Breast epithelium (tissue), 4 donors: ENCODE measurements at regions not wholly inside any gene's neighbourhood (a gene's known extent, or its start where the extent isn't known, plus 50 kb on each side); places are given as distances from the start of the nearest gene placed in this dataset.

ENCODE experiments used
- DNase-seq, 2 donors: peaks; one replicate each; pipeline ENCODE4 v3.0.0-alpha.2; 2019; ENCODE audit warnings: low spot score in 2 of 2
- H3K27ac ChIP-seq, 2 donors: fragments of 200-600 bp; sonication (generic) in 1 of 2; one replicate each; pipeline ENCODE4 v1.5.1; 2016 to 2019; ENCODE audit warnings: mild to moderate bottlenecking in 1 of 2
- H3K27me3 ChIP-seq, 2 donors: fragments of 200-600 bp; sonication (generic) in 1 of 2; one replicate each; pipeline versions ENCODE4 v1.5.1 to v1.6.0; 2017 to 2019; ENCODE audit warnings: control low read depth in 1 of 2, mild to moderate bottlenecking in 1 of 2
- H3K36me3 ChIP-seq: fragments of 200-600 bp; one replicate; pipeline ENCODE4 v1.5.1; 2019
- H3K4me1 ChIP-seq, 2 donors: fragments of 200-600 bp; sonication (generic); one replicate each; pipeline ENCODE4 v1.5.1; 2016 to 2019; ENCODE audit warnings: control low read depth in 1 of 2
- H3K4me3 ChIP-seq, 3 donors: fragments of 200-600 bp; sonication (generic); 1 replicate in 2 of 3; 2 replicates in 1 of 3; pipeline ENCODE4 v1.5.1; 2016 to 2019; ENCODE audit warnings: mild to moderate bottlenecking in 3 of 3, moderate library complexity in 2 of 3
- H3K9me3 ChIP-seq, 2 donors: fragments of 200-600 bp; sonication (generic) in 1 of 2; one replicate each; pipeline ENCODE4 v1.5.1; 2016 to 2019; ENCODE audit warnings: control low read depth in 1 of 2
- POLR2A ChIP-seq: fragments of 450-650 bp; IDR thresholded peaks from one replicate; pipeline ENCODE4 v1.6.1; 2016; ENCODE audit warnings: antibody characterized with exemption, mild to moderate bottlenecking, moderate library complexity
- POLR2AphosphoS5 ChIP-seq, 3 donors: sonication (generic); formaldehyde crosslinking; IDR thresholded peaks; one replicate each; pipeline ENCODE4 v1.6.1; 2017; ENCODE audit warnings: antibody characterized with exemption in 3 of 3
- intact Hi-C: fragments of 100-400 bp; cut with DNase I; formaldehyde crosslinking; loops from one replicate; pipeline ENCODE4 v1.15.1; 2023; ENCODE audit warnings: low total_unique reads
- TF ChIP-seq, protein P1 (sequence below), 3 donors: fragments of 450-650 bp; IDR thresholded peaks; one replicate each; pipeline ENCODE4 v1.5.1; 2016 to 2017; ENCODE audit warnings: antibody characterized with exemption in 3 of 3, mild to moderate bottlenecking in 3 of 3, moderate library complexity in 3 of 3

GRCh38 chr3:35523838-35524237 lies 115.5 kb upstream of the ARPP21 start:
- intact Hi-C loops: no loop called here
- no peak overlapping the region for H3K27ac ChIP-seq
- no peak for DNase-seq
- TF ChIP-seq POLR2AphosphoS5 (IDR thresholded peaks at IDR 0.05) (no peak), POLR2A (no peak)
- TF ChIP-seq, protein P1, sequence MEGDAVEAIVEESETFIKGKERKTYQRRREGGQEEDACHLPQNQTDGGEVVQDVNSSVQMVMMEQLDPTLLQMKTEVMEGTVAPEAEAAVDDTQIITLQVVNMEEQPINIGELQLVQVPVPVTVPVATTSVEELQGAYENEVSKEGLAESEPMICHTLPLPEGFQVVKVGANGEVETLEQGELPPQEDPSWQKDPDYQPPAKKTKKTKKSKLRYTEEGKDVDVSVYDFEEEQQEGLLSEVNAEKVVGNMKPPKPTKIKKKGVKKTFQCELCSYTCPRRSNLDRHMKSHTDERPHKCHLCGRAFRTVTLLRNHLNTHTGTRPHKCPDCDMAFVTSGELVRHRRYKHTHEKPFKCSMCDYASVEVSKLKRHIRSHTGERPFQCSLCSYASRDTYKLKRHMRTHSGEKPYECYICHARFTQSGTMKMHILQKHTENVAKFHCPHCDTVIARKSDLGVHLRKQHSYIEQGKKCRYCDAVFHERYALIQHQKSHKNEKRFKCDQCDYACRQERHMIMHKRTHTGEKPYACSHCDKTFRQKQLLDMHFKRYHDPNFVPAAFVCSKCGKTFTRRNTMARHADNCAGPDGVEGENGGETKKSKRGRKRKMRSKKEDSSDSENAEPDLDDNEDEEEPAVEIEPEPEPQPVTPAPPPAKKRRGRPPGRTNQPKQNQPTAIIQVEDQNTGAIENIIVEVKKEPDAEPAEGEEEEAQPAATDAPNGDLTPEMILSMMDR (IDR thresholded peaks at IDR 0.05): no peak
- no peaks in the 10 kb centered on the region for H3K36me3 ChIP-seq
- no peaks in the 10 kb centered on the region for H3K27me3 ChIP-seq
- no peaks in the 10 kb centered on the region for H3K4me1 ChIP-seq
- H3K4me3 ChIP-seq: no peak overlapping the region
- no peaks in the 10 kb centered on the region for H3K9me3 ChIP-seq

DNA sequence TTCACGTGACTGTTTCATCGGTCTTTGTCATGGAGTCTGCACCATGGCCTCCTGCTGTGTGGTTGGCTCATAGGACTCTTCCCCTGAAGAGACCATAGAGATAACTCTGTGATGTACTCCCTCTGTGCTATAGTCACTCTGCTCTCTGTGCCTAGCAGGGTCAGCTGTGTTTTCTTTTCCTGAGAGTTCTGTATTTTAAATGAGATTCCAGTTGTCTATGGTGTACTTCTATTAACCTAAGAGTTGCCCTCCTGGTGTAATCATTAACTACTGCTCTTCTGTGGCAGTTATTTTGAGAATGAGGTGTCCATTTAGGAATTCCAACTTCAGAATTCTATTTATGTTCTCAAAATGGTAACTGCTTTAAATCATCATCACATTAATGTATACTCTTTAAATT lies 114.5 kb upstream of the ARPP21 start:
- H3K9me3 ChIP-seq: no peaks in the 10 kb centered on the region
- TF ChIP-seq, protein P1 (IDR thresholded peaks at IDR 0.05): no peak
- TF ChIP-seq POLR2A (no peak), POLR2AphosphoS5 (IDR thresholded peaks at IDR 0.05) (no peak)

GRCh38 chr3:35528728-35529127 lies 110.6 kb upstream of the ARPP21 start:
- no peak for DNase-seq
- H3K36me3 ChIP-seq: no peaks in the 10 kb centered on the region
- H3K27me3 ChIP-seq: no peaks in the 10 kb centered on the region
- no peaks in the 10 kb centered on the region for H3K4me1 ChIP-seq
- TF ChIP-seq, protein P1 (IDR thresholded peaks at IDR 0.05): no peak
- no peak for TF ChIP-seq POLR2AphosphoS5 (IDR thresholded peaks at IDR 0.05)
- no peak for TF ChIP-seq POLR2A
- H3K27ac ChIP-seq: no peak overlapping the region
- no peak overlapping the region for H3K4me3 ChIP-seq
- no peaks in the 10 kb centered on the region for H3K9me3 ChIP-seq
- intact Hi-C loops: no loop called here

More for the DNA sequence above, 114.5 kb upstream of the ARPP21 start:
- intact Hi-C loops: no loop called here
- H3K36me3 ChIP-seq: no peaks in the 10 kb centered on the region
- no peak overlapping the region for H3K27ac ChIP-seq
- DNase-seq: no peak
- no peak overlapping the region for H3K4me3 ChIP-seq
- no peaks in the 10 kb centered on the region for H3K4me1 ChIP-seq
- no peaks in the 10 kb centered on the region for H3K27me3 ChIP-seq

- Histone ChIP-seq H3K9me3 (no peaks in the 10 kb centered on the region), H3K36me3 (no peaks in the 10 kb centered on the region), H3K27me3 (no peaks in the 10 kb centered on the region), H3K27ac (no peak overlapping the region), H3K4me3 (no peak overlapping the region), H3K4me1 (no peaks in the 10 kb centered on the region)
- intact Hi-C loops: no loop called here
- TF ChIP-seq POLR2A: no peak
- no peak for TF ChIP-seq POLR2AphosphoS5 (IDR thresholded peaks at IDR 0.05)
- TF ChIP-seq, protein P1 (IDR thresholded peaks at IDR 0.05): no peak
- DNase-seq: no peak
These were observed 110.0 kb upstream of the ARPP21 start for GRCh38 chr3:35529337-35529736.

- H3K4me3 ChIP-seq: no peak overlapping the region
- no peak overlapping the region for H3K27ac ChIP-seq
- intact Hi-C loops: no loop called here
- no peaks in the 10 kb centered on the region for H3K9me3 ChIP-seq
- TF ChIP-seq, protein P1 (IDR thresholded peaks at IDR 0.05): no peak
- no peak for TF ChIP-seq POLR2AphosphoS5 (IDR thresholded peaks at IDR 0.05)
- TF ChIP-seq POLR2A: no peak
- no peaks in the 10 kb centered on the region for H3K4me1 ChIP-seq
- no peak for DNase-seq
- no peaks in the 10 kb centered on the region for H3K36me3 ChIP-seq
- H3K27me3 ChIP-seq: no peaks in the 10 kb centered on the region
These were observed 102.1 kb upstream of the ARPP21 start for GRCh38 chr3:35537265-35537664.
